ENCODE measurements at regions not wholly inside any gene's neighbourhood (a gene's known extent, or its start where the extent isn't known, plus 50 kb on each side); places are given as distances from the start of the nearest gene placed in this dataset.

GRCh38 chr5:165569551-165569950 lies 2064.1 kb downstream of the MAT2B start:
- H3K4me2 ChIP-seq (ENCODE audit: low read depth, low read length, poor library complexity, severe bottlenecking), result no peak overlapping the region
- TF ChIP-seq CTCF (IDR thresholded peaks at IDR 0.05; ENCODE audit: insufficient read depth, low read length, poor library complexity, severe bottlenecking) (no peak), EZH2phosphoT487 (conservative IDR thresholded peaks at IDR 0.05; ENCODE audit: low read length) (no peak)

GRCh38 chr5:165573445-165573844 lies 2068.0 kb downstream of the MAT2B start:
- Histone ChIP-seq H3K9me3 (ENCODE audit: insufficient read depth, low read length) (no peaks in the 10 kb centered on the region), H3K9me2 (replicated peaks; ENCODE audit: insufficient read depth, low read length) (no peaks in the 10 kb centered on the region), H2AFZ (ENCODE audit: low read depth, low read length, severe bottlenecking) (no peak overlapping the region), H3K79me2 (ENCODE audit: insufficient read depth, low read length) (no peaks in the 10 kb centered on the region), H3K4me2 (ENCODE audit: low read depth, low read length, poor library complexity, severe bottlenecking) (no peak overlapping the region), H4K20me1 (ENCODE audit: low read depth, low read length) (no peaks in the 10 kb centered on the region), H3K4me3 (ENCODE audit: insufficient read depth, low read length, poor library complexity, severe bottlenecking) (no peak overlapping the region), H3K36me3 (ENCODE audit: low read length) (no peaks in the 10 kb centered on the region), H3K27me3 (ENCODE audit: low read length) (no peaks in the 10 kb centered on the region), H3F3A (ENCODE audit: insufficient read depth) (no peaks in the 10 kb centered on the region), H3K9ac (ENCODE audit: low read length) (no peak overlapping the region), H3K27ac (ENCODE audit: low read depth, low read length) (no peak overlapping the region)
- TF ChIP-seq CTCF (IDR thresholded peaks at IDR 0.05; ENCODE audit: insufficient read depth, low read length, poor library complexity, severe bottlenecking) (no peak), EZH2phosphoT487 (conservative IDR thresholded peaks at IDR 0.05; ENCODE audit: low read length) (no peak)

More at GRCh38 chr5:165569551-165569950, 2064.1 kb downstream of the MAT2B start:
- Histone ChIP-seq H3K27me3 (ENCODE audit: low read length) (no peaks in the 10 kb centered on the region), H2AFZ (ENCODE audit: low read depth, low read length, severe bottlenecking) (no peak overlapping the region), H3K9me2 (replicated peaks; ENCODE audit: insufficient read depth, low read length) (no peaks in the 10 kb centered on the region), H3K36me3 (ENCODE audit: low read length) (no peaks in the 10 kb centered on the region), H3K9me3 (ENCODE audit: insufficient read depth, low read length) (no peaks in the 10 kb centered on the region), H3K9ac (ENCODE audit: low read length) (no peak overlapping the region), H3F3A (ENCODE audit: insufficient read depth) (no peaks in the 10 kb centered on the region), H4K20me1 (ENCODE audit: low read depth, low read length) (no peaks in the 10 kb centered on the region), H3K79me2 (ENCODE audit: insufficient read depth, low read length) (no peaks in the 10 kb centered on the region), H3K4me3 (ENCODE audit: insufficient read depth, low read length, poor library complexity, severe bottlenecking) (no peak overlapping the region), H3K27ac (ENCODE audit: low read depth, low read length) (no peak overlapping the region)

- Histone ChIP-seq H3K27me3 (ENCODE audit: low read length) (no peaks in the 10 kb centered on the region), H3K27ac (ENCODE audit: low read depth, low read length) (no peak overlapping the region), H3K4me3 (ENCODE audit: insufficient read depth, low read length, poor library complexity, severe bottlenecking) (no peak overlapping the region), H4K20me1 (ENCODE audit: low read depth, low read length) (no peaks in the 10 kb centered on the region), H3K9me3 (ENCODE audit: insufficient read depth, low read length) (no peaks in the 10 kb centered on the region), H3F3A (ENCODE audit: insufficient read depth) (no peaks in the 10 kb centered on the region), H3K4me2 (ENCODE audit: low read depth, low read length, poor library complexity, severe bottlenecking) (no peak overlapping the region), H3K79me2 (ENCODE audit: insufficient read depth, low read length) (no peaks in the 10 kb centered on the region), H3K36me3 (ENCODE audit: low read length) (no peaks in the 10 kb centered on the region), H2AFZ (ENCODE audit: low read depth, low read length, severe bottlenecking) (no peak overlapping the region), H3K9ac (ENCODE audit: low read length) (no peak overlapping the region), H3K9me2 (replicated peaks; ENCODE audit: insufficient read depth, low read length) (no peaks in the 10 kb centered on the region)
- TF ChIP-seq EZH2phosphoT487 (conservative IDR thresholded peaks at IDR 0.05; ENCODE audit: low read length) (no peak), CTCF (IDR thresholded peaks at IDR 0.05; ENCODE audit: insufficient read depth, low read length, poor library complexity, severe bottlenecking) (no peak)
Measured at GRCh38 chr5:165574100-165574499, 2068.7 kb downstream of the MAT2B start.

Measured in SU-DHL-6 (cell line).